HCT116 (cell line): ENCODE measurements at regions not wholly inside any gene's neighbourhood (a gene's known extent, or its start where the extent isn't known, plus 50 kb on each side); places are given as distances from the start of the nearest gene placed in this dataset.

Experiments used
- ATAC-seq: fragments of 200-7000 bp; cut with Tn5 transposase; 2 replicates; pipeline ENCODE4 v1.9.1; 2020; ENCODE audit warnings: mild to moderate bottlenecking, moderate library complexity
- BruUV-seq: library from RNA; stranded (reverse); fragments of 400-500 nt; replicated peaks from 2 replicates; lab custom pipeline; 2021; lab: Mats Ljungman, UMichigan
- CTCF ChIA-PET: fragments of 300-600 bp; sonication (Branson Sonifier 250); formaldehyde crosslinking; loops from one replicate; lab custom pipeline; 2021; ENCODE audit warnings: antibody characterized with exemption; lab: Charles Lee
- POLR2A ChIA-PET: fragments of 300-600, 350-600 bp; sonication (Branson Sonifier 250); formaldehyde crosslinking; loops from one replicate; lab custom pipeline; 2021; ENCODE audit warnings: antibody characterized with exemption; lab: Charles Lee
- RAD21 ChIA-PET, 2 experiments: fragments of 300-600 bp; sonication (Branson Sonifier 250); formaldehyde crosslinking; loops; one replicate each; lab custom pipeline; 2023; ENCODE audit warnings: low total read pairs in 2 of 2; ENCODE audit not compliant: uncharacterized antibody in 2 of 2, unreplicated experiment in 2 of 2, low non-redundant PET in 1 of 2; lab: Charles Lee
- DNase-seq: peaks from one replicate; pipeline ENCODE4 v3.0.0-alpha.2; 2010; ENCODE audit warnings: low read depth, low spot score
- H2AFZ ChIP-seq: fragments of 200-600 bp; shearing (Covaris generic), sonication (generic); 2 replicates; pipeline ENCODE4 v1.6.1; 2017; ENCODE audit warnings: low read depth, mixed run types, mixed read lengths, antibody characterized with exemption, low read length; ENCODE audit not compliant: poor library complexity, severe bottlenecking
- H3K27ac ChIP-seq: 2 replicates; pipeline ENCODE4 v1.5.1; 2012; ENCODE audit warnings: low read depth, low read length
- H3K27me3 ChIP-seq: fragments of 200-600 bp; sonication (generic); 2 replicates; pipeline ENCODE4 v1.6.1; 2016; ENCODE audit warnings: mixed run types, low read length, mixed read lengths; ENCODE audit not compliant: insufficient read depth
- H3K36me3 ChIP-seq, 2 experiments: fragments of 200-500 bp in 1 of 2; fragments of 200-600 bp in 1 of 2; sonication (Bioruptor generic) in 1 of 2; sonication (generic) in 1 of 2; 2 replicates each; pipeline versions ENCODE4 v1.5.1 to v1.6.1; 2014 to 2016; ENCODE audit warnings: low read length in 2 of 2, inconsistent platforms in 1 of 2, mixed read lengths in 1 of 2, mixed run types in 1 of 2; ENCODE audit not compliant: insufficient read depth in 2 of 2, control insufficient read depth in 1 of 2
- H3K4me1 ChIP-seq, 2 experiments: fragments of 200-600 bp in 1 of 2; sonication (generic) in 1 of 2; 2 replicates each; pipeline versions ENCODE4 v1.5.1 to v1.6.1; 2012 to 2017; ENCODE audit warnings: low read length in 2 of 2, inconsistent platforms in 1 of 2, mild to moderate bottlenecking in 1 of 2, mixed read lengths in 1 of 2, mixed run types in 1 of 2, moderate library complexity in 1 of 2; ENCODE audit not compliant: insufficient read depth in 2 of 2, control insufficient read depth in 1 of 2
- H3K4me2 ChIP-seq: fragments of 200-600 bp; sonication (generic); 2 replicates; pipeline ENCODE4 v1.6.1; 2017; ENCODE audit warnings: mixed run types, low read length, mixed read lengths
- H3K4me3 ChIP-seq, 2 experiments: fragments of 200-600 bp in 1 of 2; sonication (generic) in 1 of 2; replicated peaks in 1 of 2; 2 replicates each; pipeline ENCODE4 v1.5.1; 2011 to 2016; ENCODE audit warnings: low read length in 2 of 2, control low read depth in 1 of 2, low read depth in 1 of 2, mild to moderate bottlenecking in 1 of 2, mixed read lengths in 1 of 2, mixed run types in 1 of 2
- H3K79me2 ChIP-seq: fragments of 200-600 bp; sonication (generic); 2 replicates; pipeline ENCODE4 v1.6.1; 2017; ENCODE audit warnings: mild to moderate bottlenecking, mixed run types, low read length, moderate library complexity, mixed read lengths; ENCODE audit not compliant: insufficient read depth
- H3K9ac ChIP-seq: fragments of 200-600 bp; sonication (generic); 2 replicates; pipeline ENCODE4 v1.6.1; 2016; ENCODE audit warnings: low read length, mixed read lengths
- H3K9me2 ChIP-seq: fragments of 200-600 bp; sonication (generic), shearing (Covaris generic); 2 replicates; pipeline ENCODE4 v1.6.1; 2017; ENCODE audit warnings: mixed run types, mild to moderate bottlenecking, moderate library complexity; ENCODE audit not compliant: insufficient read depth
- H3K9me3 ChIP-seq, 2 experiments: fragments of 200-500 bp in 1 of 2; fragments of 200-600 bp in 1 of 2; sonication (Bioruptor generic) in 1 of 2; sonication (generic) in 1 of 2; 2 replicates each; pipeline ENCODE4 v1.6.1; 2014 to 2017; ENCODE audit warnings: low read length in 2 of 2, mixed read lengths in 2 of 2, inconsistent platforms in 1 of 2, low read depth in 1 of 2, mild to moderate bottlenecking in 1 of 2, mixed run types in 1 of 2, moderate library complexity in 1 of 2; ENCODE audit not compliant: control insufficient read depth in 1 of 2, insufficient read depth in 1 of 2
- H4K20me1 ChIP-seq: fragments of 200-600 bp; sonication (generic), shearing (Covaris generic); 2 replicates; pipeline ENCODE4 v1.6.1; 2017; ENCODE audit warnings: mixed run types, mild to moderate bottlenecking, moderate library complexity; ENCODE audit not compliant: insufficient read depth
- CBX3 ChIP-seq: IDR thresholded peaks from 2 replicates; pipeline ENCODE4 v1.6.1; 2012; ENCODE audit warnings: low read depth
- CEBPB ChIP-seq: IDR thresholded peaks from 2 replicates; pipeline ENCODE4 v1.6.1; 2012; ENCODE audit warnings: low read depth
- EGR1 ChIP-seq: IDR thresholded peaks from 2 replicates; pipeline ENCODE4 v1.6.1; 2012; ENCODE audit warnings: low read depth
- EZH2 ChIP-seq: fragments of 200-600 bp; sonication (generic); IDR thresholded peaks from 2 replicates; pipeline ENCODE4 v1.6.1; 2017; ENCODE audit warnings: antibody characterized with exemption, mixed run types
- EZH2phosphoT487 ChIP-seq: fragments of 200-600 bp; IDR thresholded peaks from 2 replicates; pipeline ENCODE4 v1.6.1; 2018; ENCODE audit warnings: antibody characterized with exemption, borderline replicate concordance
- FOSL1 ChIP-seq: IDR thresholded peaks from 2 replicates; pipeline ENCODE4 v1.6.1; 2012; ENCODE audit warnings: low read depth
- POLR2A ChIP-seq: IDR thresholded peaks from 2 replicates; pipeline ENCODE4 v1.7.0; 2011; ENCODE audit warnings: borderline replicate concordance; ENCODE audit not compliant: insufficient read depth, insufficient read length; ENCODE audit errors: extremely low read depth
- POLR2AphosphoS5 ChIP-seq: IDR thresholded peaks from 2 replicates; pipeline ENCODE4 v1.6.1; 2011; ENCODE audit warnings: mild to moderate bottlenecking, low read depth, low read length, moderate library complexity
- SIN3A ChIP-seq: IDR thresholded peaks from 2 replicates; pipeline ENCODE4 v1.6.1; 2012; ENCODE audit warnings: low read depth
- SP1 ChIP-seq: IDR thresholded peaks from 2 replicates; pipeline ENCODE4 v1.6.1; 2012; ENCODE audit warnings: low read depth
- SRF ChIP-seq: IDR thresholded peaks from 2 replicates; pipeline ENCODE4 v1.6.1; 2012; ENCODE audit warnings: low read depth
- TCF7L2 ChIP-seq: IDR thresholded peaks from 2 replicates; pipeline ENCODE4 v1.7.0; 2011; ENCODE audit warnings: borderline replicate concordance, inconsistent platforms; ENCODE audit not compliant: insufficient read depth, insufficient read length; ENCODE audit errors: extremely low read depth
- YY1 ChIP-seq: IDR thresholded peaks from 2 replicates; pipeline ENCODE4 v1.6.1; 2011; ENCODE audit warnings: low read length, low read depth, moderate library complexity, mild to moderate bottlenecking; ENCODE audit not compliant: insufficient replicate concordance; ENCODE audit errors: extremely low read depth
- ZFX ChIP-seq: fragments of 450-650 bp; IDR thresholded peaks from 2 replicates; pipeline ENCODE4 v1.6.1; 2017
- ZNF274 ChIP-seq: fragments of 200-500 bp; sonication (Bioruptor generic); IDR thresholded peaks from 2 replicates; pipeline ENCODE4 v1.6.1; 2014; ENCODE audit warnings: mild to moderate bottlenecking, low read depth, low read length, inconsistent platforms
- intact Hi-C: fragments of 100-400 bp; cut with micrococcal nuclease; formaldehyde crosslinking; loops from 2 replicates; pipeline ENCODE4 v1.10.0; 2022
- TF ChIP-seq, protein P1 (sequence below): IDR thresholded peaks from 2 replicates; pipeline ENCODE4 v1.6.1; 2012; ENCODE audit warnings: low read depth
- TF ChIP-seq, protein P2 (sequence below): IDR thresholded peaks from 2 replicates; pipeline ENCODE4 v1.6.1; 2011; ENCODE audit warnings: mild to moderate bottlenecking, low read length, moderate library complexity; ENCODE audit not compliant: insufficient replicate concordance; ENCODE audit errors: extremely low read depth
- TF ChIP-seq, protein P3 (sequence below): IDR thresholded peaks from 2 replicates; pipeline ENCODE4 v1.6.1; 2012
- TF ChIP-seq, protein P4 (sequence below), 3 experiments: fragments of 200-600 bp in 1 of 3; sonication (generic) in 1 of 3; IDR thresholded peaks in 2 of 3; conservative IDR thresholded peaks in 1 of 3; 2 replicates each; pipeline ENCODE4 v1.5.1; 2012 to 2017; ENCODE audit warnings: low read depth in 2 of 3, low read length in 2 of 3, antibody characterized with exemption in 1 of 3, borderline replicate concordance in 1 of 3, control low read depth in 1 of 3, mild to moderate bottlenecking in 1 of 3, mixed read lengths in 1 of 3, mixed run types in 1 of 3, moderate library complexity in 1 of 3; ENCODE audit not compliant: insufficient read depth in 1 of 3
- TF ChIP-seq, protein P5 (sequence below): IDR thresholded peaks from 2 replicates; pipeline ENCODE4 v1.6.1; 2012

DNA sequence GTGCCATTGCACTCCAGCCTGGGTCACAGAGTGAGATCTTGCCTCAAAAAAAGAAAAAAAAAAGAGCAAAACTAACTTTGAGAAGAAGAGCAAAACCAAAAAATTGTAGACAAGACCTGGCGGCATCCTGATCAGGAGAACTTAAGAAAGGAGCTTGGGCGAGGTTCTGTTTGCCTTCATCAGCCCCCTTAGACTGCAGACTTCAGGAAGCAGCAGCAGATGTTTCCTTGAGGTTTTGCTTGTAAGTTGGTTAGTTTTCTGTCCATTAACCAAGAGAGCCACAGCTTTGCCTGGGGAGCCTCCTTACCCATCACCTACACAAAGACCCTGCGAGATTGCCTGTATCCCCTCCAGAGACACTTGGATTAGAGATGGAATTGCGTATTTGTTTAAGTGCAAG, 189.0 kb downstream of the AACS start:
- ChIA-PET POLR2A (no interaction called here), RAD21 (no interaction called here), CTCF (no interaction called here)
- no peak overlapping the region for H2AFZ ChIP-seq
- H3K4me3 ChIP-seq: no peak overlapping the region
- ATAC-seq (no peak), DNase-seq (no peak)
- H3K9me2 ChIP-seq: no peaks in the 10 kb centered on the region
- H3K9me3 ChIP-seq: no peaks in the 10 kb centered on the region
- H3K36me3 ChIP-seq: no peaks in the 10 kb centered on the region
- no peaks in the 10 kb centered on the region for H3K4me1 ChIP-seq
- H4K20me1 ChIP-seq: no peaks in the 10 kb centered on the region
- TF ChIP-seq YY1: no peak
- TF ChIP-seq EZH2phosphoT487: no peak
- TF ChIP-seq SRF: no peak
- TF ChIP-seq FOSL1: no peak
- no peak for TF ChIP-seq TCF7L2
- TF ChIP-seq, protein P1, sequence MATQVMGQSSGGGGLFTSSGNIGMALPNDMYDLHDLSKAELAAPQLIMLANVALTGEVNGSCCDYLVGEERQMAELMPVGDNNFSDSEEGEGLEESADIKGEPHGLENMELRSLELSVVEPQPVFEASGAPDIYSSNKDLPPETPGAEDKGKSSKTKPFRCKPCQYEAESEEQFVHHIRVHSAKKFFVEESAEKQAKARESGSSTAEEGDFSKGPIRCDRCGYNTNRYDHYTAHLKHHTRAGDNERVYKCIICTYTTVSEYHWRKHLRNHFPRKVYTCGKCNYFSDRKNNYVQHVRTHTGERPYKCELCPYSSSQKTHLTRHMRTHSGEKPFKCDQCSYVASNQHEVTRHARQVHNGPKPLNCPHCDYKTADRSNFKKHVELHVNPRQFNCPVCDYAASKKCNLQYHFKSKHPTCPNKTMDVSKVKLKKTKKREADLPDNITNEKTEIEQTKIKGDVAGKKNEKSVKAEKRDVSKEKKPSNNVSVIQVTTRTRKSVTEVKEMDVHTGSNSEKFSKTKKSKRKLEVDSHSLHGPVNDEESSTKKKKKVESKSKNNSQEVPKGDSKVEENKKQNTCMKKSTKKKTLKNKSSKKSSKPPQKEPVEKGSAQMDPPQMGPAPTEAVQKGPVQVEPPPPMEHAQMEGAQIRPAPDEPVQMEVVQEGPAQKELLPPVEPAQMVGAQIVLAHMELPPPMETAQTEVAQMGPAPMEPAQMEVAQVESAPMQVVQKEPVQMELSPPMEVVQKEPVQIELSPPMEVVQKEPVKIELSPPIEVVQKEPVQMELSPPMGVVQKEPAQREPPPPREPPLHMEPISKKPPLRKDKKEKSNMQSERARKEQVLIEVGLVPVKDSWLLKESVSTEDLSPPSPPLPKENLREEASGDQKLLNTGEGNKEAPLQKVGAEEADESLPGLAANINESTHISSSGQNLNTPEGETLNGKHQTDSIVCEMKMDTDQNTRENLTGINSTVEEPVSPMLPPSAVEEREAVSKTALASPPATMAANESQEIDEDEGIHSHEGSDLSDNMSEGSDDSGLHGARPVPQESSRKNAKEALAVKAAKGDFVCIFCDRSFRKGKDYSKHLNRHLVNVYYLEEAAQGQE: no peak
- no peak for TF ChIP-seq POLR2A
- no peak for TF ChIP-seq CBX3
- TF ChIP-seq, protein P2, sequence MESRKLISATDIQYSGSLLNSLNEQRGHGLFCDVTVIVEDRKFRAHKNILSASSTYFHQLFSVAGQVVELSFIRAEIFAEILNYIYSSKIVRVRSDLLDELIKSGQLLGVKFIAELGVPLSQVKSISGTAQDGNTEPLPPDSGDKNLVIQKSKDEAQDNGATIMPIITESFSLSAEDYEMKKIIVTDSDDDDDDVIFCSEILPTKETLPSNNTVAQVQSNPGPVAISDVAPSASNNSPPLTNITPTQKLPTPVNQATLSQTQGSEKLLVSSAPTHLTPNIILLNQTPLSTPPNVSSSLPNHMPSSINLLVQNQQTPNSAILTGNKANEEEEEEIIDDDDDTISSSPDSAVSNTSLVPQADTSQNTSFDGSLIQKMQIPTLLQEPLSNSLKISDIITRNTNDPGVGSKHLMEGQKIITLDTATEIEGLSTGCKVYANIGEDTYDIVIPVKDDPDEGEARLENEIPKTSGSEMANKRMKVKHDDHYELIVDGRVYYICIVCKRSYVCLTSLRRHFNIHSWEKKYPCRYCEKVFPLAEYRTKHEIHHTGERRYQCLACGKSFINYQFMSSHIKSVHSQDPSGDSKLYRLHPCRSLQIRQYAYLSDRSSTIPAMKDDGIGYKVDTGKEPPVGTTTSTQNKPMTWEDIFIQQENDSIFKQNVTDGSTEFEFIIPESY: no peak
- TF ChIP-seq, protein P3, sequence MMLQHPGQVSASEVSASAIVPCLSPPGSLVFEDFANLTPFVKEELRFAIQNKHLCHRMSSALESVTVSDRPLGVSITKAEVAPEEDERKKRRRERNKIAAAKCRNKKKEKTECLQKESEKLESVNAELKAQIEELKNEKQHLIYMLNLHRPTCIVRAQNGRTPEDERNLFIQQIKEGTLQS: no peak
- no peak for TF ChIP-seq SIN3A
- TF ChIP-seq, protein P4, sequence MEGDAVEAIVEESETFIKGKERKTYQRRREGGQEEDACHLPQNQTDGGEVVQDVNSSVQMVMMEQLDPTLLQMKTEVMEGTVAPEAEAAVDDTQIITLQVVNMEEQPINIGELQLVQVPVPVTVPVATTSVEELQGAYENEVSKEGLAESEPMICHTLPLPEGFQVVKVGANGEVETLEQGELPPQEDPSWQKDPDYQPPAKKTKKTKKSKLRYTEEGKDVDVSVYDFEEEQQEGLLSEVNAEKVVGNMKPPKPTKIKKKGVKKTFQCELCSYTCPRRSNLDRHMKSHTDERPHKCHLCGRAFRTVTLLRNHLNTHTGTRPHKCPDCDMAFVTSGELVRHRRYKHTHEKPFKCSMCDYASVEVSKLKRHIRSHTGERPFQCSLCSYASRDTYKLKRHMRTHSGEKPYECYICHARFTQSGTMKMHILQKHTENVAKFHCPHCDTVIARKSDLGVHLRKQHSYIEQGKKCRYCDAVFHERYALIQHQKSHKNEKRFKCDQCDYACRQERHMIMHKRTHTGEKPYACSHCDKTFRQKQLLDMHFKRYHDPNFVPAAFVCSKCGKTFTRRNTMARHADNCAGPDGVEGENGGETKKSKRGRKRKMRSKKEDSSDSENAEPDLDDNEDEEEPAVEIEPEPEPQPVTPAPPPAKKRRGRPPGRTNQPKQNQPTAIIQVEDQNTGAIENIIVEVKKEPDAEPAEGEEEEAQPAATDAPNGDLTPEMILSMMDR (IDR thresholded peaks at IDR 0.05 in 2 of 3, conservative IDR thresholded peaks at IDR 0.05 in 1 of 3; ENCODE audit: borderline replicate concordance in 1 of 3, insufficient read depth in 1 of 3, low read depth in 2 of 3, low read length in 2 of 3): no peak
- no peak for TF ChIP-seq SP1
- no peak for TF ChIP-seq EGR1
- TF ChIP-seq ZFX: no peak
- no peak for TF ChIP-seq POLR2AphosphoS5
- TF ChIP-seq ZNF274: no peak
- TF ChIP-seq EZH2: no peak
- TF ChIP-seq, protein P5, sequence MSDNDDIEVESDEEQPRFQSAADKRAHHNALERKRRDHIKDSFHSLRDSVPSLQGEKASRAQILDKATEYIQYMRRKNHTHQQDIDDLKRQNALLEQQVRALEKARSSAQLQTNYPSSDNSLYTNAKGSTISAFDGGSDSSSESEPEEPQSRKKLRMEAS: no peak
- TF ChIP-seq CEBPB: no peak
- no TSS peak for BruUV-seq
- no peak overlapping the region for H3K27ac ChIP-seq
- H3K9ac ChIP-seq: no peak overlapping the region
- H3K79me2 ChIP-seq: no peaks in the 10 kb centered on the region
- peaks cover 33% of the 10 kb centered on the region for H3K27me3 ChIP-seq
- intact Hi-C loops: no loop called here
- no peak overlapping the region for H3K4me2 ChIP-seq
